Natural killer cell (primary cell): ENCODE measurements at regions not wholly inside any gene's neighbourhood (a gene's known extent, or its start where the extent isn't known, plus 50 kb on each side); places are given as distances from the start of the nearest gene placed in this dataset.

Source experiments
- ATAC-seq, 3 donors: fragments of 150-1000 bp in 2 of 3; fragments of 200-7000 bp in 1 of 3; cut with Tn5 transposase; 1 replicate in 1 of 3; 2 replicates in 2 of 3; pipeline ENCODE4 v1.10.0; 2021; ENCODE audit warnings: mild to moderate bottlenecking in 2 of 3, moderate library complexity in 2 of 3
- DNase-seq, 2 donors: peaks; one replicate each; pipeline versions ENCODE4 v3.0.0 to v3.0.0-alpha.2; 2013 to 2021; ENCODE audit warnings: mixed read lengths in 1 of 2
- H3K27ac ChIP-seq: one replicate; pipeline ENCODE4 v1.5.1; 2013; ENCODE audit warnings: mild to moderate bottlenecking, low read length
- H3K27me3 ChIP-seq: one replicate; pipeline ENCODE4 v1.6.1; 2013; ENCODE audit warnings: low read length; ENCODE audit not compliant: control insufficient read depth, insufficient read depth
- H3K36me3 ChIP-seq: one replicate; pipeline ENCODE4 v1.6.1; 2013; ENCODE audit warnings: low read length; ENCODE audit not compliant: control insufficient read depth, insufficient read depth
- H3K4me1 ChIP-seq: one replicate; pipeline ENCODE4 v1.6.1; 2013; ENCODE audit warnings: low read length; ENCODE audit not compliant: control insufficient read depth, insufficient read depth
- H3K4me3 ChIP-seq: one replicate; pipeline ENCODE4 v1.5.1; 2013; ENCODE audit warnings: low read length
- H3K9me3 ChIP-seq: one replicate; pipeline ENCODE4 v1.6.1; 2013; ENCODE audit warnings: low read length; ENCODE audit not compliant: control insufficient read depth, insufficient read depth
- H3K27ac Mint-ChIP-seq, 2 donors: one replicate each; pipeline ENCODE4 v1.8.0; 2022; ENCODE audit warnings: mild to moderate bottlenecking in 2 of 2, mixed read lengths in 2 of 2, moderate library complexity in 1 of 2
- H3K27me3 Mint-ChIP-seq, 2 donors: one replicate each; pipeline ENCODE4 v1.8.0; 2022; ENCODE audit warnings: low read depth in 2 of 2, mixed read lengths in 2 of 2
- H3K36me3 Mint-ChIP-seq: one replicate; pipeline ENCODE4 v1.8.0; 2022; ENCODE audit warnings: mixed read lengths
- H3K4me1 Mint-ChIP-seq, 2 donors: one replicate each; pipeline ENCODE4 v1.8.0; 2022; ENCODE audit warnings: mixed read lengths in 2 of 2
- H3K4me3 Mint-ChIP-seq: one replicate; pipeline ENCODE4 v1.8.0; 2022; ENCODE audit warnings: mild to moderate bottlenecking, moderate library complexity, mixed read lengths
- H3K9me3 Mint-ChIP-seq, 2 donors: one replicate each; pipeline ENCODE4 v1.8.0; 2022; ENCODE audit warnings: mixed read lengths in 2 of 2
- CTCF ChIP-seq: fragments of 200-600 bp; IDR thresholded peaks from one replicate; pipeline ENCODE4 v1.8.0; 2022; ENCODE audit warnings: antibody characterized with exemption
- WGBS: methylation state at CpG from one replicate; pipeline ENCODE4 v1.1.7; 2013; ENCODE audit warnings: missing lambda C conversion rate; ENCODE audit not compliant: insufficient coverage; 5-methylcytosine and 5-hydroxymethylcytosine counted together
- intact Hi-C: fragments of 100-400 bp; cut with micrococcal nuclease; formaldehyde crosslinking; loops from one replicate; pipeline ENCODE4 v1.14.2; 2022

- ATAC-seq = no peak
- intact Hi-C loops = no loop called here
- Histone ChIP-seq H3K27ac (no peak overlapping the region), H3K27me3 (no peaks in the 10 kb centered on the region), H3K36me3 (no peaks in the 10 kb centered on the region), H3K9me3 (no peaks in the 10 kb centered on the region), H3K4me1 (no peaks in the 10 kb centered on the region), H3K4me3 (no peak overlapping the region)
- no peak for TF ChIP-seq CTCF
- Mint-ChIP-seq H3K36me3 (no peaks in the 10 kb centered on the region), H3K4me3 (no peak overlapping the region), H3K27me3 (no peaks in the 10 kb centered on the region), H3K4me1 (no peaks in the 10 kb centered on the region), H3K9me3 (peaks cover 11 to 16% of the 10 kb centered on the region in 2 donors), H3K27ac (no peak overlapping the region)
- no peak for DNase-seq
- WGBS = 43% methylated on average over 2 of the region's 2 CpGs
These were observed 789.0 kb downstream of the TECRL start for GRCh38 chr4:63620271-63620670.

GRCh38 chr4:63619771-63620170, 789.5 kb downstream of the TECRL start:
- Mint-ChIP-seq H3K4me1 (no peaks in the 10 kb centered on the region), H3K36me3 (no peaks in the 10 kb centered on the region), H3K27ac (no peak overlapping the region), H3K27me3 (no peaks in the 10 kb centered on the region), H3K9me3 (peaks cover 11 to 13% of the 10 kb centered on the region in 2 donors), H3K4me3 (no peak overlapping the region)
- ATAC-seq = no peak
- intact Hi-C loops = no loop called here
- H3K36me3 ChIP-seq = no peaks in the 10 kb centered on the region
- no peak overlapping the region for H3K27ac ChIP-seq
- H3K4me3 ChIP-seq = no peak overlapping the region
- H3K4me1 ChIP-seq = no peaks in the 10 kb centered on the region
- H3K9me3 ChIP-seq = no peaks in the 10 kb centered on the region
- H3K27me3 ChIP-seq = no peaks in the 10 kb centered on the region
- no CpG with 5 or more reads among the region's 1 CpG for WGBS
- no peak for TF ChIP-seq CTCF
- DNase-seq = no peak

GRCh38 chr4:63618883-63619718, 790.1 kb downstream of the TECRL start:
- ATAC-seq (no peak), DNase-seq (no peak)
- Mint-ChIP-seq H3K27ac (no peak overlapping the region), H3K36me3 (no peaks in the 10 kb centered on the region), H3K4me1 (no peaks in the 10 kb centered on the region), H3K9me3 (peaks cover 8 to 12% of the 10 kb centered on the region in 2 donors), H3K4me3 (no peak overlapping the region), H3K27me3 (no peaks in the 10 kb centered on the region)
- Histone ChIP-seq H3K4me1 (no peaks in the 10 kb centered on the region), H3K36me3 (no peaks in the 10 kb centered on the region), H3K9me3 (no peaks in the 10 kb centered on the region), H3K4me3 (no peak overlapping the region), H3K27ac (no peak overlapping the region), H3K27me3 (no peaks in the 10 kb centered on the region)
- WGBS = 60% methylated on average over 3 of the region's 6 CpGs
- intact Hi-C loops = no loop called here
- TF ChIP-seq CTCF = no peak
